Kidney (tissue), 13 donors: ENCODE measurements at regions not wholly inside any gene's neighbourhood (a gene's known extent, or its start where the extent isn't known, plus 50 kb on each side); places are given as distances from the start of the nearest gene placed in this dataset.

Source experiments
- DNase-seq, 5 donors: peaks; one replicate each; pipeline ENCODE4 v3.0.0-alpha.2; 2013 to 2020
- FAIRE-seq: peaks from 2 replicates; lab custom pipeline; 2012; peaks lifted over from hg19 to GRCh38; lab: Jason Lieb, UNC
- H3K27ac ChIP-seq, 2 donors: one replicate each; pipeline ENCODE4 v1.7.0; 2013; ENCODE audit warnings: low read depth in 2 of 2, low read length in 2 of 2, inconsistent platforms in 1 of 2
- H3K27me3 ChIP-seq: one replicate; pipeline ENCODE4 v1.7.1; 2013; ENCODE audit warnings: low read length, inconsistent platforms; ENCODE audit not compliant: control insufficient read depth, insufficient read depth
- H3K36me3 ChIP-seq, 3 donors: one replicate each; pipeline versions ENCODE4 v1.7.0 to v1.7.1; 2013; ENCODE audit warnings: low read length in 3 of 3, control low read depth in 1 of 3, inconsistent platforms in 1 of 3; ENCODE audit not compliant: insufficient read depth in 3 of 3, control insufficient read depth in 2 of 3
- H3K4me1 ChIP-seq, 3 donors: one replicate each; pipeline versions ENCODE4 v1.7.0 to v1.7.1; 2013; ENCODE audit warnings: low read length in 3 of 3, inconsistent platforms in 1 of 3, low read depth in 1 of 3; ENCODE audit not compliant: control insufficient read depth in 2 of 3, insufficient read depth in 2 of 3
- H3K4me3 ChIP-seq, 3 donors: one replicate each; pipeline versions ENCODE4 v1.7.0 to v1.8.1; 2013; ENCODE audit warnings: low read length in 3 of 3, control low read depth in 1 of 3, inconsistent platforms in 1 of 3
- H3K9ac ChIP-seq, 3 donors: one replicate each; pipeline versions ENCODE4 v1.7.0 to v1.7.1; 2013; ENCODE audit warnings: low read length in 3 of 3, control low read depth in 1 of 3, inconsistent platforms in 1 of 3
- H3K9me3 ChIP-seq, 3 donors: one replicate each; pipeline versions ENCODE4 v1.7.0 to v1.7.1; 2013; ENCODE audit warnings: low read length in 3 of 3, control low read depth in 1 of 3, inconsistent platforms in 1 of 3; ENCODE audit not compliant: control insufficient read depth in 2 of 3, insufficient read depth in 1 of 3
- intact Hi-C: fragments of 100-400 bp; cut with DNase I; formaldehyde crosslinking; loops from one replicate; pipeline ENCODE4 v1.11.1; 2022
- TF ChIP-seq, protein P1 (sequence below): IDR thresholded peaks from 3 replicates; pipeline ENCODE4 v1.5.1; 2012; ENCODE audit warnings: mild to moderate bottlenecking, moderate library complexity, borderline replicate concordance; ENCODE audit not compliant: insufficient read depth; ENCODE audit errors: extremely low read depth
- donor health status: control.
- donor health status: control.
- donor health status: control.
- donor health status: control.
- donor health status: control.
- donor health status: DM: yes; HTN: yes; CAD: no.
- donor health status: Normal renal cell carcinoma (clear cell type).

DNA sequence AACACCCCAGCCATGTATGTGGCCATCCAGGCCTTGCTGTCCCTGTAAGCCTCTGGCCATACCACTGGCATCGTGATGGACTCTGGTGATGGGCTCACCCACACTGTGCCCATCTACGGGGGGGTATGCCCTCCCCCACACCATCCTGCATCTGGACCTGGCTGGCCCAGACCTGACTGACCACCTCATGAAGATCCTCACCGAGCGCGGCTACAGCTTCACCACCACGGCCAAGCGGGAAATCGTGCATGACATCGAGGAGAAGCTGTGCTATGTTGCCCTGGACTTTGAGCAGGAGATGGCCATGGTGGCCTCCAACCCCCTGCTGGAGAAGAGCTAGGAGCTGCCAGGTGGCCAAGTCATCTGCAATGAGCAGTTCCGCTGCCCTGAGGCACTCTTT, 80.4 kb upstream of the ZCCHC2 start:
- DNase-seq, result no peak
- H3K4me3 ChIP-seq, result no peak overlapping the region
- intact Hi-C loops, result no loop called here
- H3K36me3 ChIP-seq, result no peaks in the 10 kb centered on the region
- no peak for FAIRE-seq
- H3K27me3 ChIP-seq, result no peaks in the 10 kb centered on the region
- TF ChIP-seq, protein P1, sequence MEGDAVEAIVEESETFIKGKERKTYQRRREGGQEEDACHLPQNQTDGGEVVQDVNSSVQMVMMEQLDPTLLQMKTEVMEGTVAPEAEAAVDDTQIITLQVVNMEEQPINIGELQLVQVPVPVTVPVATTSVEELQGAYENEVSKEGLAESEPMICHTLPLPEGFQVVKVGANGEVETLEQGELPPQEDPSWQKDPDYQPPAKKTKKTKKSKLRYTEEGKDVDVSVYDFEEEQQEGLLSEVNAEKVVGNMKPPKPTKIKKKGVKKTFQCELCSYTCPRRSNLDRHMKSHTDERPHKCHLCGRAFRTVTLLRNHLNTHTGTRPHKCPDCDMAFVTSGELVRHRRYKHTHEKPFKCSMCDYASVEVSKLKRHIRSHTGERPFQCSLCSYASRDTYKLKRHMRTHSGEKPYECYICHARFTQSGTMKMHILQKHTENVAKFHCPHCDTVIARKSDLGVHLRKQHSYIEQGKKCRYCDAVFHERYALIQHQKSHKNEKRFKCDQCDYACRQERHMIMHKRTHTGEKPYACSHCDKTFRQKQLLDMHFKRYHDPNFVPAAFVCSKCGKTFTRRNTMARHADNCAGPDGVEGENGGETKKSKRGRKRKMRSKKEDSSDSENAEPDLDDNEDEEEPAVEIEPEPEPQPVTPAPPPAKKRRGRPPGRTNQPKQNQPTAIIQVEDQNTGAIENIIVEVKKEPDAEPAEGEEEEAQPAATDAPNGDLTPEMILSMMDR, result no peak
- no peak overlapping the region for H3K27ac ChIP-seq
- peaks cover 0 to 2% (median 0%) of the 10 kb centered on the region in 3 donors for H3K4me1 ChIP-seq
- no peaks in the 10 kb centered on the region for H3K9me3 ChIP-seq
- no peak overlapping the region for H3K9ac ChIP-seq

DNA sequence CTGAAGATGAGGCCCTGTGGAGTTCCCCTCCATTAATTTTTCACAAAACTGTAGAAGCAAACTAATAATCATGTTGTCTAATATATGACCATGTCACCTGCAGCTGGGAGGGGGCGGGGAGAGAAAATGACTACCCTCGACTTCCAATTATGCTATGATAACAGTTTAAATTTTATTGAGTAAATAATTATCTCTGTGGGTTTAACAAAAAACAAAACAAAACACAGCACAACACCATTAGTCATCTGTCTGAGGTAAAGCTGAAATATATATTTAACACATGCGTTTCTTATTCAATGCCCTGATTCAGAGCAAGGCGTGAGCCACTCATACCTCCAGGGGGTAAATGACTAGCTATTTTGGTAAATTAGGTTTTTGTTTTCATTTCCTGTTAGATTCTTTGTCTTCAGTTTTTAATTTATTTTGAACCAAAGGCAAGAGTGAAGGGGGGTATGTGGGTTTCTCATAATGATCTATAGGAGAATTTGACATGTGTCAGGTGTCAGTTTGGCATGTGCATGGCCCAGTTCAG, 77.4 kb upstream of the ZCCHC2 start:
- no peak for DNase-seq
- TF ChIP-seq, protein P1, result no peak
- Histone ChIP-seq H3K27ac (no peak overlapping the region), H3K27me3 (no peaks in the 10 kb centered on the region), H3K4me1 (no peaks in the 10 kb centered on the region), H3K9me3 (peaks cover 0 to 6% (median 0%) of the 10 kb centered on the region in 3 donors), H3K36me3 (no peaks in the 10 kb centered on the region), H3K4me3 (no peak overlapping the region), H3K9ac (no peak overlapping the region)
- intact Hi-C loops, result no loop called here
- no peak for FAIRE-seq

DNA sequence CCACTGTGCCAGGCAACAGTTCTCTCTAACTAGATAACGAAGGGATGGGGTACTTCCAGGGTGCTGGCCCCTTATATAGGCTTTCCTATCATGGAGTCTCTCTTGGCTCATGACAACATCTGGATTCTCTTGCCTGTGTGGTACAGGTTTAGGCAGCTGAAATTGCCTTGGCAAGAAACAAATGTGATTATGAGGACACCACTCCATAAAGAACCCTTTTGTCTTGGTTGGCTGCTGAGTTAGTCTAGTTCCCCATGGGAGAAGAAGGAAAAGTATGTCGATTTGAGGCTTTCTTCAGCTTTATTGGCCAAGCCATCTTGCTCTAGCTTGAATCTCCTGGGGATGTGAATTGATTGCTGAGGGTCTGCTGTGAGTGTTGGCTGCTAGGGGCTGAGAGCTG, 76.3 kb upstream of the ZCCHC2 start:
- Histone ChIP-seq H3K4me1 (peaks cover 0 to 8% (median 0%) of the 10 kb centered on the region in 3 donors), H3K27me3 (no peaks in the 10 kb centered on the region), H3K4me3 (no peak overlapping the region), H3K9me3 (peaks cover 0 to 6% (median 0%) of the 10 kb centered on the region in 3 donors), H3K36me3 (no peaks in the 10 kb centered on the region), H3K27ac (no peak overlapping the region), H3K9ac (no peak overlapping the region)
- TF ChIP-seq, protein P1, result no peak
- DNase-seq (no peak), FAIRE-seq (no peak)
- intact Hi-C loops, result no loop called here

DNA sequence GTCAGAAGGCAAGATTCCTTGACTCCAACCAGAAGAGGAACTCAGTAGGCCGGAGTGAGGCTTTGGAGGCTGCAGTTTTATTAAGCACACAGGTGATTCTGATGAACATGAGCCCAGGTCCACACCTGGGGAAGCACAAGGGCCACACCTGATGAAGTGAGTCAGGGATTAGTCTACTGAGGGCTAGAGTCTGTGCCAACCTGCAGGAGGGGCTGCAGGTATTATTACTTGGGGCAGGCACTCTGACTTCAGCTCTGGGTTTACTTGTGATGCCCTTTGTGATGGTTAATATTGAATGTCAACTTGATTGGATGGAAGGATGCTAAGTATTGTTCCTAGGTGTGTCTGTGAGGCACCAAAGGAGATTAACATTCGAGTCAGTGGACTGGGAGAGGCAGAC, 75.2 kb upstream of the ZCCHC2 start:
- no peak overlapping the region for H3K9ac ChIP-seq
- no peaks in the 10 kb centered on the region for H3K27me3 ChIP-seq
- FAIRE-seq, result no peak
- peaks cover 0 to 8% (median 0%) of the 10 kb centered on the region in 3 donors for H3K4me1 ChIP-seq
- intact Hi-C loops, result no loop called here
- H3K9me3 ChIP-seq, result peaks cover 0 to 6% (median 0%) of the 10 kb centered on the region in 3 donors
- H3K4me3 ChIP-seq, result no peak overlapping the region
- DNase-seq, result no peak
- no peaks in the 10 kb centered on the region for H3K36me3 ChIP-seq
- H3K27ac ChIP-seq, result no peak overlapping the region
- TF ChIP-seq, protein P1, result no peak
